Right lobe of liver (tissue), 6 donors: ENCODE measurements at regions not wholly inside any gene's neighbourhood (a gene's known extent, or its start where the extent isn't known, plus 50 kb on each side); places are given as distances from the start of the nearest gene placed in this dataset.
A peak's percentile ranks its signal among the peaks of the same experiment; 100 is the strongest.

Source experiments
- ATAC-seq, 4 donors: fragments of 200-7000 bp; cut with Tn5 transposase; one replicate each; pipeline ENCODE4 v1.9.1; 2020; ENCODE audit warnings: mild to moderate bottlenecking in 4 of 4, moderate library complexity in 4 of 4
- DNase-seq, 3 donors: peaks; one replicate each; pipeline ENCODE4 v3.0.0-alpha.2; 2020
- H3K27ac ChIP-seq, 3 donors: fragments of 200-600 bp; one replicate each; pipeline ENCODE4 v1.8.0; 2022
- H3K27me3 ChIP-seq, 2 donors: fragments of 200-600 bp; one replicate each; pipeline ENCODE4 v1.8.0; 2022
- H3K36me3 ChIP-seq, 4 donors: fragments of 200-600 bp; sonication (generic) in 1 of 4; one replicate each; pipeline versions ENCODE4 v1.5.1 to v1.8.0; 2017 to 2022; ENCODE audit warnings: control low read depth in 1 of 4
- H3K4me1 ChIP-seq, 4 donors: fragments of 200-600 bp; sonication (generic) in 1 of 4; one replicate each; pipeline versions ENCODE4 v1.5.1 to v1.8.0; 2017 to 2022; ENCODE audit warnings: control low read depth in 1 of 4
- H3K4me3 ChIP-seq, 3 donors: fragments of 200-600 bp; one replicate each; pipeline ENCODE4 v1.8.0; 2022
- H3K9me3 ChIP-seq, 4 donors: fragments of 200-600 bp; sonication (generic) in 1 of 4; one replicate each; pipeline versions ENCODE4 v1.5.1 to v1.8.0; 2017 to 2022; ENCODE audit warnings: control low read depth in 1 of 4
- POLR2A ChIP-seq: fragments of 450-650 bp; IDR thresholded peaks from one replicate; pipeline ENCODE4 v1.6.1; 2017; ENCODE audit warnings: antibody characterized with exemption, mild to moderate bottlenecking
- WGBS: methylation state at CpG from one replicate; pipeline ENCODE4 v1.1.6; 2018; ENCODE audit warnings: low coverage, low lambda C conversion rate; ENCODE audit not compliant: insufficient coverage; ENCODE audit errors: missing lambda C conversion rate; 5-methylcytosine and 5-hydroxymethylcytosine counted together
- intact Hi-C, 2 donors: fragments of 100-400 bp; cut with DNase I; formaldehyde crosslinking; loops; one replicate each; pipeline versions ENCODE4 v1.11.2 to v1.14.1; 2022
- TF ChIP-seq, protein P1 (sequence below), 4 donors: fragments of 200-600 bp in 3 of 4; fragments of 450-650 bp in 1 of 4; IDR thresholded peaks; one replicate each; pipeline versions ENCODE4 v1.5.1 to v1.8.0; 2016 to 2022; ENCODE audit warnings: antibody characterized with exemption in 4 of 4, mild to moderate bottlenecking in 2 of 4
- donor health status: DM: no; HTN: yes; CAD: no.
- donor health status: DM: no; HTN: no; CAD: no.
- donor health status: DM: no; HTN: no; CAD: no.
- donor health status: DM: no; HTN: yes; CAD: no.
- donor health status: DM: no; HTN: yes; CAD: no.

DNA sequence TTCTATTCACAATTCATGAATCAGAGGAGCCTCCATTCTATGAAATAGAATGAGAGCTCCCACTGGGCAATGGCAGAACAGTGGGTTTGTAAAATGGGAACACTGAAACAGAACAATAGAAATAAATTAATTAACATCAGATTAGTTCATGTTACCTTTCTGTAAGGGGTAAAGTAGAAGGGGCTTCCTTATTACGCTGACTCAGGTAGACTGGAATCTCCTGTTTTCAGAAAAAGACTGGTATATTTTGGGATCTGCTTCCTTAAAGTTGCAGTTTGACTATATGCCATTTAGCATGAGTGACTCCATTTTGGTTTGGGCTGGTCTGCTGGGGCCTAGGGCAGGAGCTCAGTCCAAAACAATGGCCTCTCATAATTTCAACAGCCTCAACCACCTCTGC is 52.8 kb upstream of the ZFAND3 start:
- 83% methylated on average over 1 of the region's 1 CpG for WGBS

DNA sequence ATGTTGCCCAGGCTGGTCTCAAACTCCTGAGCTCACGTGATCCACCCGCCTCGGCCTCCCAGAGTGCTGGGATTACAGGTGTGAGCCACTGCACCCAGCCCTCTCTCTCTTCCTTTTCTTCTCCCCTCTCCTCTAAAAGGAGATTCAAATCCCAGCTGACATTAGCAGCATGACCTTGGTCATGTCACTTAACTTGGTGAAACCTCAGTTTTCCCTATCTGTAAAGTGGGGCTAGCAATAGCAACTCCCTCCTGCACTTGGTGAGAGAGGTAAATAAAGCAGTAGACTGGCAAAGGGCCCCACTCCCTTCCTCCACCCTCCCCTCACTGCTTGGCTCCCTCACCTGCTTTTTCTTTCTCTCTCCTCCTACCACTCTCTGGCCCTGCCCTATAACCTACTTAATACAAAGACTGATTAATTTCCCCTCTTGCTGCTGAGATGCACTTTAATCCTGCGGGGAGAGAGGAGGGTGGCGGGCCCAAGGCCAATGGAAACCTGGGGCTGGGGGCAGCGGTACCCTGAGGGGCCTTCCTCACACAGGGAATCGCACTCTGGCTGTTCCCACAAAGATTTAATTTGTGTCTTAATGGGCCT is 54.2 kb upstream of the ZFAND3 start:
- no peaks in the 10 kb centered on the region for H3K9me3 ChIP-seq
- TF ChIP-seq POLR2A, result no peak
- TF ChIP-seq, protein P1, sequence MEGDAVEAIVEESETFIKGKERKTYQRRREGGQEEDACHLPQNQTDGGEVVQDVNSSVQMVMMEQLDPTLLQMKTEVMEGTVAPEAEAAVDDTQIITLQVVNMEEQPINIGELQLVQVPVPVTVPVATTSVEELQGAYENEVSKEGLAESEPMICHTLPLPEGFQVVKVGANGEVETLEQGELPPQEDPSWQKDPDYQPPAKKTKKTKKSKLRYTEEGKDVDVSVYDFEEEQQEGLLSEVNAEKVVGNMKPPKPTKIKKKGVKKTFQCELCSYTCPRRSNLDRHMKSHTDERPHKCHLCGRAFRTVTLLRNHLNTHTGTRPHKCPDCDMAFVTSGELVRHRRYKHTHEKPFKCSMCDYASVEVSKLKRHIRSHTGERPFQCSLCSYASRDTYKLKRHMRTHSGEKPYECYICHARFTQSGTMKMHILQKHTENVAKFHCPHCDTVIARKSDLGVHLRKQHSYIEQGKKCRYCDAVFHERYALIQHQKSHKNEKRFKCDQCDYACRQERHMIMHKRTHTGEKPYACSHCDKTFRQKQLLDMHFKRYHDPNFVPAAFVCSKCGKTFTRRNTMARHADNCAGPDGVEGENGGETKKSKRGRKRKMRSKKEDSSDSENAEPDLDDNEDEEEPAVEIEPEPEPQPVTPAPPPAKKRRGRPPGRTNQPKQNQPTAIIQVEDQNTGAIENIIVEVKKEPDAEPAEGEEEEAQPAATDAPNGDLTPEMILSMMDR (IDR thresholded peaks at IDR 0.05), result no peak
- DNase-seq, result peak in 2 of 3 donors; percentile 58 to 62
- no peaks in the 10 kb centered on the region for H3K36me3 ChIP-seq
- ATAC-seq, result peak; percentile 48 to 78 (median 75)
- peaks cover 0 to 35% (median 11%) of the 10 kb centered on the region in 4 donors for H3K4me1 ChIP-seq
- 67% methylated on average over 6 of the region's 7 CpGs for WGBS
- H3K27me3 ChIP-seq, result no peaks in the 10 kb centered on the region
- H3K4me3 ChIP-seq, result no peak overlapping the region
- intact Hi-C loops, result no loop called here
- H3K27ac ChIP-seq, result no peak overlapping the region

More for the DNA sequence above, 52.8 kb upstream of the ZFAND3 start:
- no peak for TF ChIP-seq POLR2A
- TF ChIP-seq, protein P1 (IDR thresholded peaks at IDR 0.05), result no peak
- H3K27ac ChIP-seq, result no peak overlapping the region
- H3K9me3 ChIP-seq, result no peaks in the 10 kb centered on the region
- peaks cover 0 to 31% (median 9%) of the 10 kb centered on the region in 4 donors for H3K4me1 ChIP-seq
- H3K36me3 ChIP-seq, result no peaks in the 10 kb centered on the region
- ATAC-seq (no peak), DNase-seq (no peak)
- intact Hi-C loops, result no loop called here
- no peaks in the 10 kb centered on the region for H3K27me3 ChIP-seq
- H3K4me3 ChIP-seq, result no peak overlapping the region

DNA sequence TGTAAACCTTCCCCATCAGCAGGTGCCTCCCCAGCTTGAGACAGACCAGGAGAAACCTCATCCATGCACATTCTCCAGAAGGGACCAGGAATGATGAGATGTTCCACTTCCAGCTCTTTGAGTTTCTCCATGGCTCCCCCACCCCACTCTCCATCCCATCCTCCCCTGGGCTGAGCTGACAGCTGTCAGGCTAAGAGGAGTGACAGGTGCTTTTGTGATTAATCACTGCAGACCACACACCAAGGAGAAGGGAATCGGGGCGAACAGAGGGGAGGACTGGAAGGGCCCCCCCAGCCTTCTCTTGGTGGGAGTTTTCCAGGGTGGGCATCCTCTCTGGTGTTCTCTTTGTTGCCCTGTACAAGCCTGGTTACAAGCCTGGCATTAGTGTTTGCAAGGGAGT is 56.1 kb upstream of the ZFAND3 start:
- Histone ChIP-seq H3K36me3 (no peaks in the 10 kb centered on the region), H3K27ac (no peak overlapping the region), H3K4me1 (peaks cover 0 to 40% (median 11%) of the 10 kb centered on the region in 4 donors), H3K27me3 (no peaks in the 10 kb centered on the region), H3K4me3 (no peak overlapping the region), H3K9me3 (no peaks in the 10 kb centered on the region)
- no peak for DNase-seq
- TF ChIP-seq POLR2A, result no peak
- TF ChIP-seq, protein P1 (IDR thresholded peaks at IDR 0.05), result no peak
- WGBS, result 81% methylated on average over 2 of the region's 2 CpGs
- no peak for ATAC-seq
- intact Hi-C loops, result no loop called here

DNA sequence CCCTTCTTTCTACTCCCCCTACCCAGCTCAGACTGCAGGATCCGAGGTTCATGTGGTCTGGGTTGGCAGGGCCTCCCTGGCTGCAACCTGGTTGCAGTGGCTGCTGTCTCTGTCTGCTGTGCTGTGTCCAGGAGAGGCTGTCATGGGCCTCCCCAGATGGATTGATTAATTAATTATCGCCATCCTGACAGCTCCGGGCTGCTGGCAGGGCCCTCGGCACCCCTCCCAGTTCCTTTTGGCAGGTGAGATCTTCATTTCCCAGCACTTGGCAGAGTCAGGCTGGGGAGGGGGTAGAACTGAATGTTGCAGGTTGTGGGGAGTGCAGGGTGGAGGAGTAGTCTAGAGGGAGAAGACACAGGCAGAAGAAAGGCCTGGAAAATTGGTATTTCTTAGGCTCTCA is 56.7 kb upstream of the ZFAND3 start:
- no peak overlapping the region for H3K27ac ChIP-seq
- peak in 2 of 4 donors; percentile 12 to 19 for ATAC-seq
- H3K9me3 ChIP-seq, result no peaks in the 10 kb centered on the region
- WGBS, result 42% methylated on average over 3 of the region's 4 CpGs
- peak in 1 of 3 donors; percentile 5 for DNase-seq
- intact Hi-C loops, result no loop called here
- no peaks in the 10 kb centered on the region for H3K27me3 ChIP-seq
- no peak overlapping the region for H3K4me3 ChIP-seq
- H3K36me3 ChIP-seq, result no peaks in the 10 kb centered on the region
- peaks cover 0 to 40% (median 11%) of the 10 kb centered on the region in 4 donors for H3K4me1 ChIP-seq
- no peak for TF ChIP-seq POLR2A
- TF ChIP-seq, protein P1 (IDR thresholded peaks at IDR 0.05), result no peak
